ENCODE measurements at regions not wholly inside any gene's neighbourhood (a gene's known extent, or its start where the extent isn't known, plus 50 kb on each side); places are given as distances from the start of the nearest gene placed in this dataset.
A peak's percentile ranks its signal among the peaks of the same experiment; 100 is the strongest.

GRCh38 chr2:51706220-51706619 lies 674.3 kb upstream of the NRXN1 start:
- no peak for TF ChIP-seq CTCF (conservative IDR thresholded peaks at IDR 0.05; ENCODE audit: control insufficient read depth, insufficient read depth, low read depth, low read length)
- H3K4me3 ChIP-seq (ENCODE audit: control insufficient read depth, low read depth, low read length) = no peak overlapping the region
- DNase-seq (ENCODE audit: low read depth) = no peak

- no peak for DNase-seq (ENCODE audit: low read depth)
- no peak overlapping the region for H3K4me3 ChIP-seq (ENCODE audit: control insufficient read depth, low read depth, low read length)
- no peak for TF ChIP-seq CTCF (conservative IDR thresholded peaks at IDR 0.05; ENCODE audit: control insufficient read depth, insufficient read depth, low read depth, low read length)
Observed at GRCh38 chr2:51705417-51705816, 673.5 kb upstream of the NRXN1 start.

GRCh38 chr2:51698021-51698420 lies 666.1 kb upstream of the NRXN1 start:
- no peak for TF ChIP-seq CTCF (conservative IDR thresholded peaks at IDR 0.05; ENCODE audit: control insufficient read depth, insufficient read depth, low read depth, low read length)
- DNase-seq (ENCODE audit: low read depth) = no peak
- H3K4me3 ChIP-seq (ENCODE audit: control insufficient read depth, low read depth, low read length) = no peak overlapping the region

GRCh38 chr2:51697095-51697494 lies 665.2 kb upstream of the NRXN1 start:
- H3K4me3 ChIP-seq (ENCODE audit: control insufficient read depth, low read depth, low read length) = no peak overlapping the region
- no peak for TF ChIP-seq CTCF (conservative IDR thresholded peaks at IDR 0.05; ENCODE audit: control insufficient read depth, insufficient read depth, low read depth, low read length)
- no peak for DNase-seq (ENCODE audit: low read depth)

- TF ChIP-seq CTCF (conservative IDR thresholded peaks at IDR 0.05; ENCODE audit: control insufficient read depth, insufficient read depth, low read depth, low read length) = no peak
- DNase-seq (ENCODE audit: low read depth) = peak; percentile 23
- no peak overlapping the region for H3K4me3 ChIP-seq (ENCODE audit: control insufficient read depth, low read depth, low read length)
Observed at GRCh38 chr2:51695531-51695930, 663.6 kb upstream of the NRXN1 start.

GRCh38 chr2:51693640-51694039 lies 661.7 kb upstream of the NRXN1 start:
- DNase-seq (ENCODE audit: low read depth) = peak; percentile 13
- no peak overlapping the region for H3K4me3 ChIP-seq (ENCODE audit: control insufficient read depth, low read depth, low read length)
- no peak for TF ChIP-seq CTCF (conservative IDR thresholded peaks at IDR 0.05; ENCODE audit: control insufficient read depth, insufficient read depth, low read depth, low read length)

GRCh38 chr2:51681854-51682253 lies 649.9 kb upstream of the NRXN1 start:
- H3K4me3 ChIP-seq (ENCODE audit: control insufficient read depth, low read depth, low read length) = no peak overlapping the region
- no peak for TF ChIP-seq CTCF (conservative IDR thresholded peaks at IDR 0.05; ENCODE audit: control insufficient read depth, insufficient read depth, low read depth, low read length)
- DNase-seq (ENCODE audit: low read depth) = no peak
